ENCODE measurements at regions not wholly inside any gene's neighbourhood (a gene's known extent, or its start where the extent isn't known, plus 50 kb on each side); places are given as distances from the start of the nearest gene placed in this dataset.

GRCh38 chr10:81034383-81034782 lies 496.7 kb downstream of the SH2D4B start:
- TF ChIP-seq BACH1 (IDR thresholded peaks at IDR 0.05; ENCODE audit: low read length), result no peak
- no peak for TF ChIP-seq POLR2AphosphoS5 (IDR thresholded peaks at IDR 0.05; ENCODE audit: low read depth, low read length)
- no peak for TF ChIP-seq HDAC2 (IDR thresholded peaks at IDR 0.05; ENCODE audit: borderline replicate concordance in 1 of 2, low read depth in 2 of 2, low read length in 2 of 2)
- TF ChIP-seq EZH2 (IDR thresholded peaks at IDR 0.05; ENCODE audit: low read depth, low read length, severe bottlenecking), result no peak
- TF ChIP-seq CTCF (IDR thresholded peaks at IDR 0.05; ENCODE audit: control extremely low read depth in 1 of 3, insufficient read depth in 1 of 3, low read depth in 1 of 3, low read length in 3 of 3), result no peak
- TF ChIP-seq CEBPB (IDR thresholded peaks at IDR 0.05; ENCODE audit: low read depth, low read length), result no peak
- TF ChIP-seq GTF2F1 (IDR thresholded peaks at IDR 0.05; ENCODE audit: borderline replicate concordance, low read depth, low read length), result no peak
- TF ChIP-seq YY1 (IDR thresholded peaks at IDR 0.05; ENCODE audit: low read depth, low read length), result no peak
- TF ChIP-seq CREB1 (IDR thresholded peaks at IDR 0.05), result no peak
- TF ChIP-seq USF2 (IDR thresholded peaks at IDR 0.05; ENCODE audit: low read length), result no peak
- TF ChIP-seq NRF1 (IDR thresholded peaks at IDR 0.05; ENCODE audit: low read depth, low read length), result no peak
- TF ChIP-seq RAD21 (IDR thresholded peaks at IDR 0.05 in 1 of 2, conservative IDR thresholded peaks at IDR 0.05 in 1 of 2; ENCODE audit: low read depth in 2 of 2, low read length in 2 of 2), result no peak
- no peak for TF ChIP-seq TAF1 (IDR thresholded peaks at IDR 0.05; ENCODE audit: low read depth, low read length)
- TF ChIP-seq EP300 (IDR thresholded peaks at IDR 0.05; ENCODE audit: borderline replicate concordance in 1 of 2, low read depth in 2 of 2, low read length in 2 of 2), result no peak
